ENCODE measurements at regions not wholly inside any gene's neighbourhood (a gene's known extent, or its start where the extent isn't known, plus 50 kb on each side); places are given as distances from the start of the nearest gene placed in this dataset.

- DNase-seq (ENCODE audit: low read depth in 3 of 3): no peak
These were observed 127.3 kb downstream of the SYF2 start for GRCh38 chr1:25104932-25105561.

GRCh38 chr1:25103164-25103795, 129.0 kb downstream of the SYF2 start:
- no peak for DNase-seq (ENCODE audit: low read depth in 3 of 3)

GRCh38 chr1:25100151-25100833, 132.0 kb downstream of the SYF2 start:
- DNase-seq (ENCODE audit: low read depth in 3 of 3): no peak

- no peak for DNase-seq (ENCODE audit: low read depth in 3 of 3)
These were observed 132.9 kb downstream of the SYF2 start for GRCh38 chr1:25099343-25099951.

GRCh38 chr1:25098717-25099116, 133.6 kb downstream of the SYF2 start:
- no peak for DNase-seq (ENCODE audit: low read depth in 3 of 3)

GRCh38 chr1:25096307-25097150, 135.8 kb downstream of the SYF2 start:
- no peak for DNase-seq (ENCODE audit: low read depth in 3 of 3)

GRCh38 chr1:25095635-25096200, 136.6 kb downstream of the SYF2 start:
- DNase-seq (ENCODE audit: low read depth in 3 of 3): no peak

- DNase-seq (ENCODE audit: low read depth in 3 of 3): no peak
These were observed 137.3 kb downstream of the SYF2 start for GRCh38 chr1:25094995-25095394.

GRCh38 chr1:25094229-25094628, 138.1 kb downstream of the SYF2 start:
- DNase-seq (ENCODE audit: low read depth in 3 of 3): no peak

GRCh38 chr1:25091658-25092057, 140.6 kb downstream of the SYF2 start:
- no peak for DNase-seq (ENCODE audit: low read depth in 3 of 3)

- no peak for DNase-seq (ENCODE audit: low read depth in 3 of 3)
These were observed 141.4 kb downstream of the SYF2 start for GRCh38 chr1:25090707-25091422.

- DNase-seq (ENCODE audit: low read depth in 3 of 3): no peak
These were observed 142.5 kb downstream of the SYF2 start for GRCh38 chr1:25089772-25090171.

- no peak for DNase-seq (ENCODE audit: low read depth in 3 of 3)
These were observed 143.4 kb downstream of the SYF2 start for GRCh38 chr1:25088946-25089345.

- DNase-seq (ENCODE audit: low read depth in 3 of 3): no peak
These were observed 144.1 kb downstream of the SYF2 start for GRCh38 chr1:25088180-25088701.

- DNase-seq (ENCODE audit: low read depth in 3 of 3): no peak
These were observed 145.7 kb downstream of the SYF2 start for GRCh38 chr1:25086518-25087079.

GRCh38 chr1:25084407-25084806, 147.9 kb downstream of the SYF2 start:
- DNase-seq (ENCODE audit: low read depth in 3 of 3): no peak

- no peak for DNase-seq (ENCODE audit: low read depth in 3 of 3)
These were observed 148.6 kb downstream of the SYF2 start for GRCh38 chr1:25083481-25084345.

GRCh38 chr1:25082995-25083394, 149.3 kb downstream of the SYF2 start:
- no peak for DNase-seq (ENCODE audit: low read depth in 3 of 3)

GRCh38 chr1:25082216-25082899, 149.9 kb downstream of the SYF2 start:
- no peak for DNase-seq (ENCODE audit: low read depth in 3 of 3)
